Activated CD8-positive, alpha-beta memory T cell treated with anti-CD3 and anti-CD28 coated beads for 24 hours (primary cell): ENCODE measurements at regions not wholly inside any gene's neighbourhood (a gene's known extent, or its start where the extent isn't known, plus 50 kb on each side); places are given as distances from the start of the nearest gene placed in this dataset.
"Not testable (repeated sequence)": the region's sequence is repeated elsewhere in the genome, so short reads cannot be mapped to it uniquely, and the experiment has no call there.

Experiments
- DNase-seq: peaks from one replicate; pipeline ENCODE4 v3.0.0-alpha.2; 2020

DNA sequence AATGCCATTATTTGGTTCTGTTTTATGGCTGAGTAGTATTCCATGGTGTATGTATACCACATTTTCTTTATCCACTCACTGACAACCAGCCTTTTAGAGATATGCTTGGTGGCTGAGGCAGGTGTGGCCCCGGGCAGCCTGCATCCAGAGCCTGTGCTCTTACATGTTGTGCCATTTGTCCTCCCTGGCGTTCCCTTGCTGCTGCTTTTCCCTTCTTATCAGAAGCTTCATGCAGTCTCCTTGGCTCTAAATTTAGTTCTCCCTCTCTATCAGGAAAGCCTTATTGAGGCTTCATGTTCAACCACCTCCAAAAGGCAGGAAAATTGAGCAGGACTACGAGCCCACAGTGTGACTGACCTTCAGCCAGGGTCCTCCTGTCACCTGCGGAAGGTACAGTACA lies 131.7 kb upstream of the ITGA6 start:
- DNase-seq: no peak

DNA sequence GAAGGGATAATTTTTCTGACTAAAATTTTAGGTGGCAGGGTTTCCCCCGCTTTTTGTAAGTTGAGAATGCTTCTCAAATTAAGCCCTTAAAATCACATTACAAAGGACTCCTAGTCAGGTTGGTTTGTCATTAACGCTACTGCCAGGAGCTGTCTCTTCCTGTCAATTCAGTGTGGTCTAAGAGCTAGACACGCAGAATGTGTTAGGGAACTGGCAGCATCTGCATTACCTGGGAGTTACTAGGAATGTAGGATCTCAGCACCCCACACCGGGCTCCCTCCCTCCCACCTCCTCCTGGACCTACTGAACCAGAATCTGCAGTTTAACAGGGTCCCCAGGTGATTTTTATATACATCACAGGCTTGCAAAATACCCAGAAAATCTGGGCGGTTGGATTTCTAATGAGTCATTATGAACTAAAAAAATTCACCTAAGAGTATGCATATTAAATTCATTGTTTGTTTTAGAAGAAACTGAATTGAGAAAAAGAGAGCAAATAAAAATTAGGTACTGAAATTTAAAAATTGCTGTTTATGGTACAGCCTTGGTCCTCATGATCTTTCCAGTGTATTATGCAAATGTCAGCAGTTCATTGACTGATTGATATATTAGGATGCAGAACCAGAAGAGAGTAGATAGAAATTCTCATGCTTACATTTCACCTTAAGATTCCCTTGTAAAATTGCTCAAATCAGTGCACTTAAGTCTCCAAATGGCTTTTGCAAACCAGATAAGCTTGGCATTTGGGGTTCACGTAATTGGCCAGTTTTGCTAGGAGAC lies 130.9 kb upstream of the ITGA6 start:
- no peak for DNase-seq

DNA sequence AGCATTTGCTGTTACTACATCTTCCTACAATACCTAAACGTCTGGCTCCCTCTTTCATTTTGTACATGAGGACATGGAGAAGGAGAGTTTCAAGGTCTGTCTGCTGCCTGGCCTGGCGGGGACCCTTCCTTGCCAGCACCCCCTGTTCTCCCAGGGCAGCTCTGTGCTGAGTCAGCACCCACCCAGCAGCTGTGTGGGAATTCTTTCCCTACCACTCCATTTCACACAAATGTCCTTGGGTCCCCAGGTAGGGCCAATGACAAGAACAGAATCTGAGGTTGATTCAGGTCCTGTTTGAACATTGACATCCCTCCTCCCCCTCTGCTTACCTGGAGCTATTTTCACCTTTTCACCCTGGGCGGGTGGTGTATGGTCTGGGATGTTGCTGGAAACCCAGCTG lies 129.9 kb upstream of the ITGA6 start:
- DNase-seq: no peak

DNA sequence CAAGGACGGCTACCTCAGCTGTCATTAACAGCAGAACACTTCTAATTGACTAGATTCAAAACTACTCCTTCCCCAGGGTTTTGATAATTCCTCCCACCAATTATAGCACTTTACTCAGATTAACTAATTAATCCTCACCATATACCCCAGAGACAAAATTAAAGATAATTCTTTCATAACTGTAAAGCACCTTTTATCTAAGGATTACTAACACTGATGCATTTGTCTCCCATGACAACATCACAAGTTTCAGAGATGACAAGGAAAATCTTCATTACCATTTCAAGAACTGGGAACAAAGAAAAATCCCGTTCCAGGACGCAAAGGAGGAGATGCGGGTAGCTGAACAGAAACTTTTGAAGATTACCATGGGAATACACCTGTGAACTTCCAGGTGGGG lies 129.4 kb upstream of the ITGA6 start:
- DNase-seq: no peak

DNA sequence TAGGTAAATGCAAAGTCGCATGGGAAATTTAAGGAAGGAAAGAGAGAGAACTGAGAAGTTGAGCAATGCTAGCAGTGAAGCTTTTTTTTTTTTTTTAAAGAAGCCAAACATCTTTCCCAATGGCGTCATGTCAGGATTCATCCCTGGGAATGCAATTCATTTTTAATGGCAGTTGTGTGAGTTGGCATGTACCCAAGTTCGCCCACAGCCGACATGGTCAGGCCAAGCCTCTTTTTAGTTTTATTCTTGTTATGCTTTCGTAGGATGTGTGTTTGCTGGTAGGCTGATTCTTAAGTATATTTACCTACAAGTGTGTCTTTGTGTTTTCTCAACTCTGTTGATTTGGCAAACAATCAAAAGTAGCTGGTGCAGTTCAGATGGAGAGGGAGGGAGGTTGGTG lies 127.6 kb upstream of the ITGA6 start:
- no peak for DNase-seq

DNA sequence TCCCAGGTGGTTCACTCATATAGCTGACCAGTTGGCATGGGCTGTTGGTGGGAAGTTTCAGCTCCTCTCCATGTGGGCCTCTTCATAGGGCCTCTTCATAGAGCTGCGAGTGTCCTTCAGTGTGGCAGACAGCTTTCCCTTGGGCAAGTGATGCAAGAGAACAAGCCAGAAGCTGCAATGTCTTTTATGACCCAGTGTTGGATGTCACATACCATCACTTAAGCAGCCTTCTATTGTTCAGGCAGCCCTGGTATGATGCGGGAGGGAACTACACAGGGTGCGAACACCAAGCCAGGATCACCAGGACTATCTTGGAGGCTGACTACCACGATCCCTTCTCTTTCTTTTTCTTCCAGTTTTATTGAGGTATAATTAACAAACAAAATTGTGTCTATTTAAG lies 126.5 kb upstream of the ITGA6 start:
- DNase-seq: no peak

DNA sequence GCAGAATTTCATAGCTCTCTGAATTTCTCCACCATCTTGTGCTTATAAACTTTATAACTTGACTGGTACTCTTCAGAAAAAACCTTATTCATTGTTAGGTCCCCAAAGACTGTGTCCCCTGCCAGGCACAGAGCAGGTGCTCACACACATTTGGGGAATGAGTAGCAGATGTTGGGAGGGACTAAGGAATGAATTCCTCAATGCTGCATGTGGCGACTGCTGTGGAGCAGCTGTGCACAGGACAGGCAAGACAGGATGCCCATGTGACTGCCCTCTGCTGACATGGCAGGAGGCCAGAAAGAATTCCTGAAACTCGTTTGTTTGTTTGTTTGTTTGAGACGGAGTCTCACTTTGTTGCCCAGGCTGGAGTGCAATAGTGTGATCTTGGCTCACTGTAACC lies 122.3 kb upstream of the ITGA6 start:
- no peak for DNase-seq

DNA sequence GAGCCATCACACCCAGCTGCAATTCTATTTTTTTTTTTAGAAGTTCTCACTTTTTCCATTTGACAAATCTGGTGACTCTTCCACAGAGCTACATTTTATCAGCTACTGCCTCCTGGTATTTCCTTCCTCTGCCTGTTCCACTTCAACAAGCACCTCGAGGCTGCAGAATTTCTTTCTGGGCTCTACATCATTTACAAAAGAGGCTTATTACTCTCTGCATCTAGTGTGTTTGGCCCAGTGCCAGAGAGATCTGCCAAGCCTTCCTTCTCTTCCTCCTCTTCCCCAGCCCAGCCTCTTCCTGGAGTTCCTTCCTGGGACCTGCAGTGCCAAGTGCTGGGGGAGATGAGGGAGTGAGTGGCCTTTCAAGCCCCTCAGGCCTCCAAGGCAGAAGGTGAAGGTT lies 119.6 kb upstream of the ITGA6 start:
- no peak for DNase-seq

DNA sequence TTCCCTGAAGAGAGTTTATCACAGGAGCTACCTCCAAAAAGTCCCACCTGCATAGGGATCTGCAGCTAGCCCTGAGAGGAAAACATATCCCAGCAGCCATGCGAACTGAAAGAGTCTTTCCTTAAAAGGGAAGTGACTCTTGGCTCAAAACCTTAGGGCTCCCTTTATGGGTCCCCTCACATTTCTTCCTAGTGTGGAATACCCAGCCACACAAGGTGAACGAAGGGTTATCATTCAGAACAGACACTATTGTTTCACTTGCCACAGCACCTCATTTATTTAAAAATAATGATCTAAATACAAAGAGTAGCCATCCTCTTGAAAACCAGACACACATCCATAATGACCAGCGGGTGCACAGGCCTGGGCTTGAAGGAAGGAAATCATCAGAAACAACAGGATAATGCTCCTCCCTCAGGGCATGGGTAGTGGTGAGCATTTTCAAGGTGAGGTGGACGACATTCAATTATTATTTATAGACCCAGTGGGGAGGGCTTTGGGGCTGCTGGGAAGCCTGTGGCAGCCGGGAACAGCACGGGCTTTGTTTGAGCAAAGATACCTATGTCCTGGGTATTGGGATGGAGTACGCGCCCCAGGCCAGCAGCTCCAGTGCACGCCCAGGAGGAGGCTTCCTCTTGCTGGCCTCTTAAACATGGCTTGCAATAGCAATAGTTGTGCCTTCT lies 119.0 kb upstream of the ITGA6 start:
- no peak for DNase-seq

DNA sequence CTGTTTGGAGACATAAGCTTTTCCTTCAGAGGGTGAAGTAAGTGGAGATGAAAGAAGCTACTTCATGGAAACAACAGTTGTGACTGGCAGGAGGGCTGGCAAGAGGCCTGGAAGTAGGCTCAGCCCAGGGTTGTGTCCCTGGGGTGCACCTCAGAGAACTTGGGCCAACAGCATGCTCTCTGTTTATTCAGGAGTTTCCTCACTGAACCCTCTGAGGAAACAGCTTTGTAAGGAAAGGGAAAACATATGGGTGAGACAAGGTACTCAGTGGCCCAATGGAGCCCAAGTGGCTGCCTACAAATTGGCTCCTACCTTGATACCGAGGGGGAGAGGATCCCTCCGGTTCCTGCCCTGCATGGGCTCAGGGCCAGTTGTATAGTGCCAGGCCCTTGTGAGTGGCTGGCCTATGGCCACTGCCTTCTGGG lies 115.5 kb upstream of the ITGA6 start:
- DNase-seq: no peak

DNA sequence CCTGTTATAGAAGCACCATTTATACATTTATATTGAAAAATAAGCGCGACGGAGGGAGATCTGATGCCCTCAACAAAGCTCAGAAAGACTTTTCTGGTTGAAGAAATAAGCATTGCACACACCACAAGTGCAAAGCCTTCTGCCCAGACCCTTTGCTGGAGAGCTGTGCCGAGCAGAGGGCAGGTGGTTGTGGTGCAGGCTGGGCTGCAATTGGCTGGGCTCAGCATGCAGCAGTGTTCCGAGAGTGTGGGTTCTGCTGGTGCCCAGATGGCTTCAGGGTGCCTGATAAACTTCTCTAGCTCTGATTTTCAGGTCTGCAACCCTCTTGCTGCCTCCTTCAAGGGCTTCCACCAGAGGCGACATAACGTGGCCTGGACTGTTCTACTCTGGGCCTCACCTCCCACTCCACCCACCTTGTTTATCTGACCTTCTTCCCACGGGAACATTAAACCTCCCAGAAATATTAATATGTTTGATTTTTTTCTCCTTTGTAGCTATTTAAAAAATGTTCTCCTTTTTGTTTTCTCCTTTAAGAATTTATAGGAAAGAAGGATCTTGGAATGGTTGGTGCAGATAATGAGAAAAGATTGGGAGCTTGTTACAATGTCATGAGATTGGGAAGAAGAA lies 113.6 kb upstream of the ITGA6 start:
- DNase-seq: no peak

DNA sequence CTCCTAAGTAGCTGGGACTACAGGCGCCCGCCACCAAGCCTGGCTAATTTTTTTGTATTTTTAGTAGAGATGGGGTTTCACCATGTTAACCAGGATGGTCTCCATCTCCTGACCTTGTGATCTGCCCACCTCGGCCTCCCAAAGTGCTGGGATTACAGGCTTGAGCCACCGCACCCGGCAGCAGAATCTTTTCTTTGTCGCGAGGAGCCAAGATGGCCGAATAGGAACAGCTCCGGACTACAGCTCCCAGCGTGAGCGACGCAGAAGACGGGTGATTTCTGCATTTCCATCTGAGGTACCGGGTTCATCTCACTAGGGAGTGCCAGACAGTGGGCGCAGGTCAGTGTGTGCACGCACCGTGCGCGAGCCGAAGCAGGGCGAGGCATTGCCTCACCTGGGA lies 112.3 kb upstream of the ITGA6 start:
- DNase-seq: not testable (repeated sequence)

DNA sequence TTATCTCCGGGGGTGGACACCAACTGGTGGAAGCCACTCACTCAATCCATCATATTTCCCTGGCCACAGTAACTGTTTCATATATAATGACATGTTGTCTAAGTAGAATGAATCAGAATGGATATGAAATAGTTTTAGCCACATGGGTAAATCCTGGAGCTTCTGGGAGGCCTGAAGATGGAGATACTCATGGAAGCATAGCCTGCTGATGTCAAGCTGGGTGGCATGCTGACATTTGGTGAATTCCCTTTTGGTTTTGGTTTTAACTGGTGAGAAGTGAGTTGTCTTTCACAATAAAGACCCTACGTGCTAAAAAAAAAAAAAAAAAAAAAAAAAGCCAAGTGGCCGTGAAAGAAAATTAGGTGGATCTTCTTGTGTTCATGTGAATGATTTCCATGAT lies 105.3 kb upstream of the ITGA6 start:
- DNase-seq: no peak

DNA sequence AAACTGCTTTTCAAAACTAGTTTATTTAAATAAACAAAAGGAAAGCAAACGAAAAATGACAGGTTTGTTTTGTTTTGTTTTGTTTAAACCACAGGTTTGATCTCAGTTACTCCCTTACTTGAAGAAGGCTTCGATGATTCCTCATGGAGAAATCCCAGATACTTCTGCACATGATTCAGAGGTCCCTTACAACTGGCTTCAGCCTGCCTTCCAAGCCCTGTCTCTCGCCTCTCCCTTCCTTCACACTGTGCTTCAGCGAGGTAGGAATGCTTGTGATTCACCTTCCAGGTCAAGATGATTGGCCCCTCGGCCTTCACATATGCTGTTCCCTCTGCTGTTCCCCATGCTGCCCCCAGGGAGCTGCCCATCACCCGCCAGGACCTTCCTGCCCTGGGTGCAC lies 104.1 kb upstream of the ITGA6 start:
- DNase-seq: no peak

DNA sequence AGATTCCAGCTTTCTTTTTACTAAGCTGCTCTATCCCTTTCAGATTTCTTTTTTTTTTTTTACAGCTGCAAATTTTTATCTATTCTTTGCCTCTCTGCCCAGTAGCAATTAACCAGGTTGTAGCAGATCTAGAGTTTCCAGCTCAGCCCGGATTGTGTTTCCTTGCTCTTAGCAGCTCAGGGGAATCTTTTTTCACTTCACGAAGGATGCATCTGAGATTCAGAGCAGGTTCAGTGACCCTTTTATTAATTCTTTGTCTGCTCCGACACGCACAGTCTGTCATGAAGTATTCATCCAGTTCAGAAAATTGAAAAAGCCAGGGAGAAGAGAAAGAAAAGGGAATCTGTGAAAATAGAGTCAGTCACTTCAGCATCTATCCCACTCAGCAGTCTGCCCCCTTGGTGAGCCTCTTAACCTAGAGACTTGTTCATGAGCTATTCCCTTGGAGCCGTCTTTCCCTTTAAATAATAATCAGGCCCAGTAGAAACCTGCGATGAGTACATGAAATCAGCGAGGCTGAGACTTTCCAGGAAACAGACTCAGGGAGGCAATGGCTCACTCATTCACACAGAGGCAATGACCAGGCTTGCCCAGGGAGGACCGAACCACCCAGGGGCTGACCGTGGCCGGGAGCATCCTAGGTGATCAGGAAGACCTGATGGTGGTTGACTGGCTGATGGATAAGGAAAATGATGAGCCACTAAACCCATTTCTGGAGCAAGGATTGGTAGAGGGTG lies 103.4 kb upstream of the ITGA6 start:
- no peak for DNase-seq

DNA sequence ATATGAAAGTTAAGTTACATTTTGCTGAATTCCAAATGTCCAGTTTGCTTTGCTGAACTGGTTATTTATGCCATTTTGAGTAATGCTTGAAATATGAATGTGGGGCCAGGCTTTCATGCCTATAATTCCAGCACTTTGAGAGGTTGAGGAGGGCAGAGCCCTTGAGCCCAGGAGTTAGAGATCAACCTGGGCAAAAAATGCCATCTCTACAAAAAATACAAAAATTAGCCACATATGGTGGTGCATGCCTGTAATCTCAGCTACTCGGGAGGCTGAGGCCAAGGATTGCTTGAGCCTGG lies 101.2 kb upstream of the ITGA6 start:
- no peak for DNase-seq

DNA sequence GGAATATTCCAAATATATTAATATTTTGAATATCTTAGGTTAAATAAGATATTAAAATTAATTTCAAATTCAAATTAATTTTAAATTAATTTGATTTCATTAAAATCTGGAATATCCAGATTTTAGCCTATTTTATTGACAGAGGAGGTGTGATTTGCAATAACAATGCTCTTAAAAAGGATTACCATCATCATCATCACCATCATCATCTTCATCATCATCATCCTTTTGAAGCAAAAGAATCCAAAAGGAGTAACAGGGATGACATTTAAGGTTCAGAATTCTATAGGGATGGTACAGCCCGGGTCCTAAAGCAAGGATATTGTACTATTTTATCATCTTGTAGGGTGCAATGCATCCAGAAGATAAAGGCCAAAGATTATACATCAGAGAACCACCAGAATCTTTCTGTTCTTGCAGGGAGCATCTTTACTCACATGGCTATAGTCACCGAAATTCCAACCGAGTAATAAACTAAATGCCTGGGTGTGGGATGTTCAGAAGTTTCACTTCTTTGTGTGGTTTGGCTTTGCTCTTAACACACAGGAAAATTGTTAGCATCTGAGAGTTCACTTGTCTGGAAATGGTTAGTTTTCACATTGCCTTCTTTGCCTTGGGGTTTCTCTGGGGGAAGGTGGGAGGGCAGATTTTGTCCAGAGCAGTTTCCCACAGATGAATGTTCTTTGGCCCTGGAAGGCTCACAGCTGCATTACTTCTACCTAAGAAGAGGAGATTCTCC lies 99.1 kb upstream of the ITGA6 start:
- no peak for DNase-seq

DNA sequence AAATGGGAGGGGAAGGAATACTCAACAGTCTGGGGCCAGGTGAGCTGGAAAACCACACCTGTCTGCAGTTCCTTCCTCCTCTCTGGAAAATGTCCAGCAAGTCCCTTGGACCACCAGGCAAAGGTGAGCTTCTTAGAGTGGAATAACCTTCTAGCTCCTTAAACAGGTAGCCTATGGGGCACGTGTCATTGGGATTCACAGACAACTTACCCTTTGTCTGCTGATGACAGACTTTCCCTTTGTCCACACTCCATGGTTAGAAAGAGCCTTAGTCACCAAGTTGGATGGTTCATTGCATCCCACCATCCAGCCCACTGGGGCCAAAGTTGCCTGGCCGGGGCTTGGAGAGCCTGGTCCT lies 98.0 kb upstream of the ITGA6 start:
- no peak for DNase-seq

DNA sequence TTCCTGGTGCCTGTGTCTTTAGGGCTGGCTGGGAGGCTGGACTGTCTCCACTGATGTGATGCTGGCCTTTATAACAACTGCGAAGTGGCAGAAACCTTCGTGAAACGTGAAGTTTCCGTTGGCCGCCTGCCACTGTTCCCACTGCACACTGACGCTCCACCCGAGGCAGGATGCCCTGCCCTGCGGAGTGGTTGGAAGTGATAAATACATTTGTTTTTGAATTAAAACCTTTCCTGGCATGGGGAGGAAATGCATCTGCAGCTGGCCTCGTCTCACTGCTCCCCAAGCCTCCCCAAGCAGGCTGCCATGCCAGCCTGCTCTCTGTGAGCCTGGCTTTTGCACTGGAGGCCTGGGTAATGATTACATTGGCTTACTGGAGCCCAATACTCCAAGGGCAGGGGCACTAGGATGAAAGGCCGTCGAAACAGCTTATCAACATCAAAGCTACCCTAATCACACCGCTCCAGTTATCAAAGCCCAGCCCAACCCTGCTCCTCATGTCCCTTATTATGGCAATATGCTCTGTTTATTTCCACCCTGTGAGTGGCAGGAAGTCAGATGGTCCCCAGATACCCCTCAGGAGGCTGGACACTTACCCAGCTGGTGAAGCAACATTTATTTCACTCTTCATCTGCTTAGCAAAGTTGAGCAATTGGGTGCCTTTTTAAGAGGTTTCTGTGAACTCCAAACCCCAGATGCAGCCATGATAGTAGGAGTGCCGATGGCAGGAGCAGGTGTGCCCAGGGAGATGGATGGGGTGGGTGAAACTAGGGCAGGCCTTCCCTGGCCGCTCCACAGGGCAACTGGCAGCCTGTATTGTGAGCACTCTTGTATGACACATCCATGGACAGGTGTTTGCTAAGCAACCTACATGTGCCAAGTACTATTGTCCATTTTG lies 97.4 kb upstream of the ITGA6 start:
- no peak for DNase-seq

DNA sequence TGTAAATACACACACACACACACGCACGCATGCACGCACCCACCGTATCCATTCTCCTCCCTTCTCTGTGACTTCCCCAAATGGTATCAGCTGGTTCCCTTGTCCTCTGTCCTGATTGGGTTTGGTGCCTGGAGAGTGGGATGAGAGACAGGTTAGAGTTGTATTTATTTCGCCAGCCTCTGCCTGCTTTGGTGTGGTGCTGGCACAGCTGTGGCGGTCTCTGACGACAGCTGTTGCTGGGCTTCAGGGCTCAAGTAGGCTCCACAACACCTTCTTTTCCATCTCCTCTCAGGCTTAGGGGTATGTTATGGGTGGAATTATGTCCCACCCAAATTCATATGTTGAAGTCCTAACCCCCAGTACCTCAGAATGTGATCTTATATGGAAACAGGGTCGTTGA lies 94.9 kb upstream of the ITGA6 start:
- no peak for DNase-seq

DNA sequence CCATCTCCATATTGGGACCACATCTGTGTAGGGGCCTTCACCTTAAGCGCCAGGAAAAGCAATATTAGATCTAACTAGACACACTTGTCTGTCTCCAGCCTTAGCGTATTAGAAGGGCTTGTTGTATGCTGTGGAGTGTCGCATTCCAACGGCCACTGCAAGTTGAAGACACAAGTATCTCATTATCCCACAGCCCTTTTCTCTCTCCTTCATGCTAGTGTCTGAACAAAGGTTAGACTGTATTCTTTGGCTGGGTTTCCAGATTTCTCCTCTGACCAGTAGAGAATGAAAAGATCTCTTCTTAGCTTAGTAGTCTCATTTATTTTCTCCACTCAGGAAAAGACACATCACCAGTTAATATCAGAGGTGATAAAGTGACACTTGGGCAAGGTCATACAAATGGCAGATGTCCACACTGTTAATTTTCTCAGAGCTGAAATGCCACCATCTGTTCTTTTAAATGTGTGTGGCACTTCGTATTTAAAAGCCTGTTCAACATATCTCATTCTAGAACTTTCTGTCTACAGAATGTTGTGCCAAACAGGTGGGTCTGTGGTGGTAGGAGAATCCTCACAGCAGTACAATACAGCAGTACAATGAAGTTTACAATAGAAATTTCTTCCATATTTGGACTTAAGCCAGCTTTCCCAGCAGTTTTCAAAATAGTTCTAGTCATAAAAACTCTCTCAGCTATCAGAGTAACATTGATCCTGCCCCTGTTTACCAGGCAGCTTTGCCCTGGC lies 94.0 kb upstream of the ITGA6 start:
- DNase-seq: no peak

DNA sequence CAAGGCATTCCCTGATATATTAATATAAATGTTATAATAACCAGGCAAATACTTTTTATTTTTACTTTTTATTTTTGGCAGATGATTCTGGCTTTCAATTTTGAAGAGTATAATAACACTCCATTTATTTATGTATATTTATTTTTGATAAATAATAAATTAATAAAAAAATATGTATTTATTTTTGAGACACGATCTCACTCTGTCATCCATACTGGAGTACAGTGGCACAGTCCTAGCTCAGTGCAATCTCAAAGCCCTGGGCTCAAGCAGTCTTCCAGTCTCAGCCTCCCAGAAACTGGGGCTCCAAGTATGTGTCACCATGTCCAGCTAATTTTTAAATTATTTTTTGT lies 93.4 kb upstream of the ITGA6 start:
- no peak for DNase-seq
